IPS-15b (cell line): ENCODE measurements at regions not wholly inside any gene's neighbourhood (a gene's known extent, or its start where the extent isn't known, plus 50 kb on each side); places are given as distances from the start of the nearest gene placed in this dataset.

Source experiments
- H3K27me3 ChIP-seq: one replicate; pipeline ENCODE4 v1.6.1; 2013; ENCODE audit warnings: low read length; ENCODE audit not compliant: control insufficient read depth, insufficient read depth
- H3K36me3 ChIP-seq: one replicate; pipeline ENCODE4 v1.6.1; 2013; ENCODE audit warnings: low read length; ENCODE audit not compliant: control insufficient read depth, insufficient read depth
- H3K4me1 ChIP-seq: one replicate; pipeline ENCODE4 v1.6.1; 2013; ENCODE audit warnings: mild to moderate bottlenecking, low read length; ENCODE audit not compliant: control insufficient read depth, insufficient read depth
- H3K4me3 ChIP-seq: one replicate; pipeline ENCODE4 v1.5.1; 2013; ENCODE audit warnings: low read depth, low read length
- H3K9ac ChIP-seq: one replicate; pipeline ENCODE4 v1.6.1; 2013; ENCODE audit warnings: low read depth, mild to moderate bottlenecking, low read length
- H3K9me3 ChIP-seq: one replicate; pipeline ENCODE4 v1.6.1; 2013; ENCODE audit warnings: mild to moderate bottlenecking, low read length; ENCODE audit not compliant: control insufficient read depth, insufficient read depth

DNA sequence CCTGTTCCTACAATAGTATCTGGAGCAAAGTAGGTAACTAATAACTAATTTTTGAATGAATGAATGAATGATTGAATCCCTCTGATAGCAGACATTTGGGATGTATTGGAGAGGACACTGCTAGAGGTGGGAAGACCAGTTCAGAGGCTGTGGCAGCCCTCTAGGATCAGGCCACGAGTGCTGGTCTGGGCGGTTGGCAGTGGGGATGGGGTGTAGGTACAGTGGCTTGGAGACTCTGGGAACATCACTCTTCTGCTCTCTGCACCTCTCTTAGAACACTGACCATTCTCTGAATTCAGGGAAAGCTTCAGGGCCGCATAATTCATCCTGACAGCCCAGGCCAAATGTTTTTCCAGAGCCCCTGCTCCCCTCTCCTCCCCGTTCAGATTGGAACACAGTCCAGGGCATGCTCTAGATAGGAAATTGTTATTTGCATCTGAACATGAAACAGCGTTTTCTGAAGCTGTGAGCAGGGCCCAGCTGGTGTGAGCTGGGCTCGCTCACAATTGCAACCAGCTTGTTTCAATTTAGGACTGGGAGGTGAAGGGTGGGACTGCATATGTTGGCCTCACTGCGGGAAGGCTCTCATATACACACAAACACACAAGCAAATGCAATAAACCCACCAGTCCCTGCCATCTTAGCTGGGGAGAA is 253.1 kb upstream of the USP24 start:
- H3K4me3 ChIP-seq = no peak overlapping the region

DNA sequence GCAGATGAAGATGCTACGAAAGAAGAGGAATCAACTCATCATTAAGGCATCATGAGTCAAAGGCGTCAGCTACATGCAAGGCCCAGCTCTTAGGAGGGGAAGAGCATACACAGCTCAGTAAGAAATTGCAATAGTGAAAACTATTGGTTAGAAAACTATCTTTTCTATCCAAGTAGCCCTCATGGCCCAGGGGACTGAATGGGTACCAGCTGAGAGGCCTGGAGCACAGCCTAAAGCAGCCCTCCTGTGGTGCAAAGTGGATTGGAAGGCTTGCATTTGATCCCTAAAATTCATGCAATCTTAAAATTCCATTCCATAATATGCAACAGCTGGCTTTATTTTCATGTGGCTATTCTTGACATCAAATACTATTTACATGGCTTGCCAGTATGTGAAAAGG is 251.8 kb upstream of the USP24 start:
- no peaks in the 10 kb centered on the region for H3K4me1 ChIP-seq
- H3K9me3 ChIP-seq = no peaks in the 10 kb centered on the region
- H3K4me3 ChIP-seq = no peak overlapping the region
- H3K9ac ChIP-seq = no peak overlapping the region
- no peaks in the 10 kb centered on the region for H3K36me3 ChIP-seq
- no peaks in the 10 kb centered on the region for H3K27me3 ChIP-seq

More for the DNA sequence above, 253.1 kb upstream of the USP24 start:
- Histone ChIP-seq H3K36me3 (no peaks in the 10 kb centered on the region), H3K4me1 (no peaks in the 10 kb centered on the region), H3K9ac (no peak overlapping the region), H3K27me3 (no peaks in the 10 kb centered on the region), H3K9me3 (no peaks in the 10 kb centered on the region)

DNA sequence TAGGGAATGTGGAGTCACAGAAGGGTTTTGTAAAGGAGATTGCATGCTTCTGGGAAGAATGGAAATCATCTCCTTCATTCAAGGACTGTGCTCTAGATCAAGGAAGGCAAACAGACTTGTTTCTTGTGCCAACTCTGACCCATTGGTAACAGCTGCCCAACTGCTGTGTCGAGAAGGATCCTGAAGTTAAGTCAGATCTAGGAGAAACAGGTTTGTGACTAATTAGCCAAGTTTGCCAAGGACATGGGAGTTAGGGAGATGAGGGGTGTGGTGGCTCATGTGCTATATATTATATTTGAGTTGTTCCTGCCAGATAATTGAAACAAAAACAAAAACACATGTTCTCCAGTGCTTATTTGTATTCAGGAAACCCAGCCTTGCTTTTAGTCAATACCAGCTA is 251.2 kb upstream of the USP24 start:
- H3K27me3 ChIP-seq = no peaks in the 10 kb centered on the region
- H3K36me3 ChIP-seq = no peaks in the 10 kb centered on the region
- H3K9ac ChIP-seq = no peak overlapping the region
- H3K9me3 ChIP-seq = no peaks in the 10 kb centered on the region
- no peaks in the 10 kb centered on the region for H3K4me1 ChIP-seq
- H3K4me3 ChIP-seq = no peak overlapping the region

DNA sequence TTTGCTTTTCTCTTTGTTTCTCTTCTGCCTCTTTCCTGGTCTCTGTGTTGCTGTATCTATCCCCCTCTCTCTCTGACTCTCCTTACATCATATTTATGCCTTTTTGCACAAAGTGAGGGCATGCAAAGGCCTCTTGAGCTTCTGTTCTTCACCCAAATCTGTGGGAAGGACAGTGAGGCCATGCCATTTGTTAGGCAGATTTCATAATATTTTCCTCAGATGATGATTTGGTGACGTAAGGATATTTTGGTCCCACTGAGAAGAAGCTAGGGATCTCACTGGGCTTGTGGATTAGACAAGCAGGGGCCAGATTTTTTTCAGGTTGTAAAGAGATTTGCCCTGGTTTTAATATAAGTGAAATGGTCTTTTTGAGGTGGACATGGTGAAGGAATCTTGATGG is 249.4 kb upstream of the USP24 start:
- H3K36me3 ChIP-seq = no peaks in the 10 kb centered on the region
- no peaks in the 10 kb centered on the region for H3K27me3 ChIP-seq
- no peak overlapping the region for H3K9ac ChIP-seq

DNA sequence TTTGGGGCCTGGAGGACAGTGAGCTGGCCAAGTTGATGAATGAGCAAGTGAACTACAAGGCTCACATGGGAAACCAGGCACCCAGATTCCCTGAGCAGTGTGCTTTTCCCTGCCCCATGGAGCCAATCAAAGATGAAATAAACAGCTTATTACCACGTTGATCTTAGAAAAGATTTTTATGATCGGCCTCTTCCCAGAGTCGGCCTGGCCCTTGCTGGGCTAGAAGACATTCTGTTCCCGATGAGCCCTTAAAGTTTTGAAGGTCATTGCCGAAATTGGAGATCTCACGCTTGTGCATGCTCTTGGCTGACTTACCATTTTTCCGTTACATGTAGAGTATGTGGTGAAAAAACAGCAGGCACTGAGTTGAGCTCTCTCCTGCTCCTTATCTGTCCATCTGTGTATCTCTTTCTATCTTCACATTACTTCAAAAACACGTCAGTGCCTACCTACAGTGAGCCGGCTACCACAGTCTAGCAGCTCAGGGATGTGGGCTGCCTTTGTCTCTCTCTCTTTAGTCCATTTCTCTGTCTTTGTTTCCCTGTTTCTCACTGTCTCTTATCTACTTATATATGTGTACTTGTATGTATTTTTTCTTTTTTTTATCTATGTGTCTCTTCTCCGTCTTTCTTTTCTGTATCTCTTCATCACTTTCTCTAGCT is 248.8 kb upstream of the USP24 start:
- H3K9ac ChIP-seq = no peak overlapping the region
- H3K4me1 ChIP-seq = no peaks in the 10 kb centered on the region
- no peaks in the 10 kb centered on the region for H3K9me3 ChIP-seq
- H3K27me3 ChIP-seq = no peaks in the 10 kb centered on the region
- H3K36me3 ChIP-seq = no peaks in the 10 kb centered on the region
- no peak overlapping the region for H3K4me3 ChIP-seq

More for the DNA sequence above, 249.4 kb upstream of the USP24 start:
- Histone ChIP-seq H3K4me3 (no peak overlapping the region), H3K9me3 (no peaks in the 10 kb centered on the region), H3K4me1 (no peaks in the 10 kb centered on the region)

DNA sequence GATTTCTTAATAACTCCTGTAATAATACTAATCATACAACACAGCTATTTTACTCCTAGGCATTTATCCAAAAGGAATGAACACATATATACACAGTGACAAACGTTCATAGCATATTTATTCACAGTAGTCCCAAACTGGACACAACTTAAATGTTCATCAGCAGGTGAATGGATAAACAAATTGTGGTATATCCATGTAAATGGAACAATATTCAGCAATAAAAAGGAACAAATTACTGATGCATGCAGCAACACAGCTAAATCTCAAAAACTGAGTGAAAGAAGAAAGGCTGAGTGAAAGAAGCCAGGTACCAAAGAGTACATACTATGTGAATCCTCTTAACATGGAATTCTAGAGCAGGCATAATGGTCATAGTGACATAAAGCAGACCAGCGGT is 242.7 kb upstream of the USP24 start:
- no peaks in the 10 kb centered on the region for H3K36me3 ChIP-seq
- H3K9me3 ChIP-seq = peaks cover 2% of the 10 kb centered on the region
- no peaks in the 10 kb centered on the region for H3K4me1 ChIP-seq
- H3K9ac ChIP-seq = no peak overlapping the region
- no peaks in the 10 kb centered on the region for H3K27me3 ChIP-seq
- no peak overlapping the region for H3K4me3 ChIP-seq

DNA sequence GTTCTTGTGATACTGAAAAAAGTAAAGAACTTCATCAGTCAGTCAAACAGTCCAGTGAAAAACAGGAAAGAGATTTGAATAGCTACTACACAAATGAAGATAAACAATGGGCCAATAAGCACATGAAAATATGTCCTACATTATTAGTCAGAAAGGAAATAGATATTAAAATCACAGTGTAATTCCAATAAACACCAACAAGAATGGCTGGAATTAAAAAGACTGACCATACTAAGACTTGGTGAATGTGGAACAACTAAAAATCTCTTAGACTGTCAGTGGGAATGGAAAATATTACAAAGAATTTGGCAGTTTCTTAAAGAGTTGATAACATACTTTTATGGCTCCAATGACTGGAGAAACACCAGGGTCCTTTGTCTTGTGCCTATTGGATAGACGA is 241.8 kb upstream of the USP24 start:
- no peak overlapping the region for H3K9ac ChIP-seq
- peaks cover 2% of the 10 kb centered on the region for H3K9me3 ChIP-seq
- no peaks in the 10 kb centered on the region for H3K36me3 ChIP-seq
- no peaks in the 10 kb centered on the region for H3K4me1 ChIP-seq
- H3K4me3 ChIP-seq = no peak overlapping the region
- H3K27me3 ChIP-seq = no peaks in the 10 kb centered on the region

DNA sequence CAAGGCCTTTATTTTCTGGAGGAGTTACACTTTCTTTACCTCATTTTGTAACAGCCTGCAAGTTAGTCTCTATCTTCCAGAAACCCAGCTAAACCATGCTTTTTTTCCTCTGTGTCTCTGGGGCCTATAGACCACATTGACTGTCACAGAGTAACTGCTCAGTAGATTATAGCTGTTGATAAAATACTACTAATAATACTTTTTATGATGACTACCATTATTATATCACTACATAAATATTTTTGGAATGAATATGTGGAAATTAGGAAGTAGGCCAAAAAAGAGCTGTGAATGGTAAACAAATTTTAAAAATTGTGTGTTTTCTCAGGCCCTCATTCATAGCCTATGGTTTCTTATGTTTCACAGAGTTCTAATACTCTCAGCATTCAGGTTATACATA is 233.1 kb upstream of the USP24 start:
- Histone ChIP-seq H3K36me3 (no peaks in the 10 kb centered on the region), H3K27me3 (no peaks in the 10 kb centered on the region), H3K4me3 (no peak overlapping the region), H3K4me1 (no peaks in the 10 kb centered on the region), H3K9me3 (no peaks in the 10 kb centered on the region), H3K9ac (no peak overlapping the region)

DNA sequence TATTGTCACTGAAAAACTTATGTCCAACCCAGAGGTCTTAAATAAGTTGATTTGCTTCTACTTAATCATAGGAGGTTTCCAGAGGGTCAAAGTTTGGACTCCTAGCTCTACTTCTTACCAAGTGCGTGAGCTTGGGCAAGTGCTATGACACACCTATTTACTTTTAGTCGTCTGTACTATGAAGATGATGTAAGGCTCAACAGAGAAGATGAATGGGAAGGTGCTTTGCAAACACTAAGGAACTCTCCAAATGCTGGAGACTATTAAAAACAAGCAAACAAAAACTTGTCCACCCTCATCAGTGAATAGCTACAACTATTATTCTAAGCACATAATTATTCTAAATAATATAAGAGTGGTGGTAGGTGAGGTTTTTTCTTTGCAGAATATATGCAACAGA is 232.3 kb upstream of the USP24 start:
- no peak overlapping the region for H3K9ac ChIP-seq
- H3K36me3 ChIP-seq = no peaks in the 10 kb centered on the region
- H3K4me3 ChIP-seq = no peak overlapping the region
- H3K9me3 ChIP-seq = no peaks in the 10 kb centered on the region
- no peaks in the 10 kb centered on the region for H3K4me1 ChIP-seq
- no peaks in the 10 kb centered on the region for H3K27me3 ChIP-seq

DNA sequence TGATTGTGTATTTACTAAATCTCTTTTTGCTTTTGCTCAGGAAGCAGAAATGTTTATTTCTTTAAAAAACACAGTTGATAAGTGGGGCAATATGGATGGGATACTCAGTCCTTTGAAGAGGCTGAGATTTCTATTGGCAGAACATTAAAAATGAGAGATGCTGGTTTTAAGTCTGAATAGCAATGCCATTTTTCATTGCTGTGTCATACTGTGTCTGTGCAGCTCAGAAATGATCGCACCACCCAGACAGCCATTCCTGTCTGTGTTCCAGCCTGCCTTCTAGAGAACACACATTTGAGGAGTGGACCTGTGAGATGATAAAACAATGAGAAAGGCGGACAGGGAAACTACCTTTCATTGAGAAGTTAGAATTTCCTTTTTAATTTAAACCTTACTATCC is 231.2 kb upstream of the USP24 start:
- no peak overlapping the region for H3K9ac ChIP-seq
- H3K36me3 ChIP-seq = no peaks in the 10 kb centered on the region
- no peaks in the 10 kb centered on the region for H3K4me1 ChIP-seq

DNA sequence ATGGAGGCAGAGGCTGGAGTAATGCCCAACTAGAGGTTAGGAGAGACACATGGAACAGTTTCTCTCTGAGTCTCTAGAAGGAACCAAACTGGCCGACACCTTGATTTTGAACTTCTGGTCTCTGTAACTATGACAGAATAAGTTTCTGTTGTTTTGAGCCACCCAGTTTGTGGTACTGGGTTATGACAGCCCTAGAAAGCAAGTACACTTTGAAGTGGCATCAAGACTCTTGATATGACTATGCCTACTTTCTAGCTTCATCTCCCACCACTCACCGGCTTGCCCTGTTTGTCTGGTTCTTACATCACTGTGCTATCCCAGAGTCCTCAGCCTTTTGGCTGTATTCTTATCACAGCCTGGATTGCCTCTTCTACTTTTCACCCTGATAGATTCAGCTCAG is 230.3 kb upstream of the USP24 start:
- Histone ChIP-seq H3K27me3 (no peaks in the 10 kb centered on the region), H3K9ac (no peak overlapping the region), H3K36me3 (no peaks in the 10 kb centered on the region), H3K9me3 (no peaks in the 10 kb centered on the region), H3K4me1 (no peaks in the 10 kb centered on the region), H3K4me3 (no peak overlapping the region)

More for the DNA sequence above, 231.2 kb upstream of the USP24 start:
- H3K9me3 ChIP-seq = no peaks in the 10 kb centered on the region
- H3K27me3 ChIP-seq = no peaks in the 10 kb centered on the region
- H3K4me3 ChIP-seq = no peak overlapping the region

DNA sequence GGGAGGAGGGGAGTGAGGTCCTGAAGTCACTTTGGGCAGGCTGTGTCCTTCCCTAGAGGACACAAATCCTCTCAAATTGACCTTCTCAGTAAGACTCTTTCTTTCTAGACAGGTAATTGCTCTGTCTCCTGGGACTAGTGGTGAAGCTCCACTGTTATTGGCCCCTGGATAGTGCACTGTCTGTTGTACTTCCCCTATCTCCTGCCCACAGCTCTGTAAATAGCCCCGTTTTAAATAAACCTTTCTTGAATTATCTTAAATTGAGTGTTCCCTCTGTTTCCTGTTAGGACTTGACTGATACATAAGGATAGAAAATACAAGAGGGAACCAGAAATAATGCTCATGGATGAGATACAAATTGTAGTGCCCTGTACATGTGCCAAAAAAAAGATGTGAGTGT is 229.5 kb upstream of the USP24 start:
- no peaks in the 10 kb centered on the region for H3K4me1 ChIP-seq
- no peaks in the 10 kb centered on the region for H3K36me3 ChIP-seq
- no peaks in the 10 kb centered on the region for H3K9me3 ChIP-seq
- no peaks in the 10 kb centered on the region for H3K27me3 ChIP-seq
- H3K9ac ChIP-seq = no peak overlapping the region
- H3K4me3 ChIP-seq = no peak overlapping the region
